WTC11 (cell line): ENCODE measurements at regions not wholly inside any gene's neighbourhood (a gene's known extent, or its start where the extent isn't known, plus 50 kb on each side); places are given as distances from the start of the nearest gene placed in this dataset.

Experiments
- ATAC-seq: fragments of 200-7000 bp; cut with Tn5 transposase; 2 replicates; pipeline ENCODE4 v1.10.0; 2021; ENCODE audit warnings: mild to moderate bottlenecking, moderate library complexity
- CTCF ChIA-PET: fragments of 300-600 bp; sonication (Branson Sonifier 250); formaldehyde crosslinking; loops from one replicate; lab custom pipeline; 2021; ENCODE audit warnings: antibody characterized with exemption; lab: Charles Lee
- POLR2A ChIA-PET: fragments of 350-600 bp; sonication (Branson Sonifier 250); formaldehyde crosslinking; loops from one replicate; lab custom pipeline; 2021; ENCODE audit warnings: antibody characterized with exemption; lab: Charles Lee
- DNase-seq: peaks from one replicate; pipeline ENCODE4 v3.0.0; 2021; ENCODE audit warnings: low spot score
- H3K27ac Mint-ChIP-seq: 2 replicates; pipeline ENCODE4 v1.8.0; 2021; ENCODE audit warnings: mixed read lengths
- H3K27me3 Mint-ChIP-seq: 2 replicates; pipeline ENCODE4 v1.8.0; 2021; ENCODE audit warnings: low read depth, mild to moderate bottlenecking, moderate library complexity, mixed read lengths
- H3K36me3 Mint-ChIP-seq: 2 replicates; pipeline ENCODE4 v1.8.0; 2021; ENCODE audit warnings: mixed read lengths
- H3K4me1 Mint-ChIP-seq: 2 replicates; pipeline ENCODE4 v1.8.0; 2022; ENCODE audit warnings: mixed read lengths
- H3K4me3 Mint-ChIP-seq: 2 replicates; pipeline ENCODE4 v1.8.0; 2021; ENCODE audit warnings: mild to moderate bottlenecking, moderate library complexity, mixed read lengths
- H3K9me3 Mint-ChIP-seq: 2 replicates; pipeline ENCODE4 v1.8.0; 2021; ENCODE audit warnings: mixed read lengths
- AFF4 ChIP-seq: sonication (generic); formaldehyde crosslinking; IDR thresholded peaks from 2 replicates; pipeline ENCODE4 v1.8.1; 2023; ENCODE audit warnings: mild to moderate bottlenecking, missing genetic modification reagents, borderline replicate concordance
- ATF1 ChIP-seq: sonication (generic); formaldehyde crosslinking; IDR thresholded peaks from 2 replicates; pipeline ENCODE4 v1.8.1; 2023; ENCODE audit warnings: mild to moderate bottlenecking, moderate library complexity, missing genetic modification reagents
- ELF4 ChIP-seq: sonication (generic); formaldehyde crosslinking; IDR thresholded peaks from 2 replicates; pipeline ENCODE4 v1.8.1; 2022; ENCODE audit warnings: low read depth, mild to moderate bottlenecking, moderate library complexity, missing genetic modification reagents
- ERG ChIP-seq: fragments of 250-450 bp; sonication (Bioruptor Pico); IDR thresholded peaks from 2 replicates; pipeline ENCODE4 v1.8.0; 2021; ENCODE audit warnings: mild to moderate bottlenecking
- FOXJ3 ChIP-seq: sonication (generic); formaldehyde crosslinking; IDR thresholded peaks from 2 replicates; pipeline ENCODE4 v1.9.0; 2021; ENCODE audit warnings: missing genetic modification reagents, mild to moderate bottlenecking, borderline replicate concordance
- FOXP1 ChIP-seq: sonication (generic); formaldehyde crosslinking; IDR thresholded peaks from 2 replicates; pipeline ENCODE4 v1.8.0; 2022; ENCODE audit warnings: missing genetic modification reagents, mild to moderate bottlenecking, moderate library complexity, borderline replicate concordance
- GABPB1 ChIP-seq: sonication (generic); formaldehyde crosslinking; IDR thresholded peaks from 2 replicates; pipeline ENCODE4 v1.8.1; 2023; ENCODE audit warnings: mild to moderate bottlenecking, missing genetic modification reagents
- HMGXB4 ChIP-seq: sonication (generic); formaldehyde crosslinking; IDR thresholded peaks from 2 replicates; pipeline ENCODE4 v1.8.1; 2023; ENCODE audit warnings: mild to moderate bottlenecking, moderate library complexity, missing genetic modification reagents
- MXD4 ChIP-seq: fragments of 250-450 bp; sonication (Bioruptor Pico); IDR thresholded peaks from 2 replicates; pipeline ENCODE4 v1.8.0; 2021; ENCODE audit warnings: mild to moderate bottlenecking, moderate library complexity, borderline replicate concordance
- NFE2L1 ChIP-seq: sonication (generic); formaldehyde crosslinking; IDR thresholded peaks from 2 replicates; pipeline ENCODE4 v1.8.1; 2023; ENCODE audit warnings: missing genetic modification reagents
- PRRX2 ChIP-seq: fragments of 250-450 bp; sonication (Bioruptor Pico); IDR thresholded peaks from 2 replicates; pipeline ENCODE4 v1.8.0; 2021; ENCODE audit warnings: mild to moderate bottlenecking
- TCF7 ChIP-seq: sonication (generic); formaldehyde crosslinking; IDR thresholded peaks from 2 replicates; pipeline ENCODE4 v1.8.0; 2022; ENCODE audit warnings: mild to moderate bottlenecking, low read depth, missing genetic modification reagents, moderate library complexity
- TP53 ChIP-seq: sonication (generic); formaldehyde crosslinking; IDR thresholded peaks from 2 replicates; pipeline ENCODE4 v1.8.1; 2023; ENCODE audit warnings: mild to moderate bottlenecking, missing genetic modification reagents
- ZNF232 ChIP-seq: sonication (generic); formaldehyde crosslinking; IDR thresholded peaks from 2 replicates; pipeline ENCODE4 v1.8.0; 2022; ENCODE audit warnings: mild to moderate bottlenecking, missing genetic modification reagents
- ZNF263 ChIP-seq: sonication (generic); formaldehyde crosslinking; IDR thresholded peaks from 2 replicates; pipeline ENCODE4 v1.8.1; 2022; ENCODE audit warnings: low read depth, mild to moderate bottlenecking, moderate library complexity, missing genetic modification reagents
- ZNF396 ChIP-seq: fragments of 250-450 bp; sonication (Bioruptor Pico); IDR thresholded peaks from 2 replicates; pipeline ENCODE4 v1.8.0; 2021; ENCODE audit warnings: mild to moderate bottlenecking, moderate library complexity, borderline replicate concordance
- ZNF671 ChIP-seq: fragments of 250-450 bp; sonication (Bioruptor Pico); IDR thresholded peaks from 2 replicates; pipeline ENCODE4 v1.8.0; 2021; ENCODE audit warnings: mild to moderate bottlenecking
- TF ChIP-seq, protein P1 (sequence below): sonication (generic); formaldehyde crosslinking; IDR thresholded peaks from 2 replicates; pipeline ENCODE4 v1.8.1; 2022; ENCODE audit warnings: low read depth, missing genetic modification reagents, borderline replicate concordance

DNA sequence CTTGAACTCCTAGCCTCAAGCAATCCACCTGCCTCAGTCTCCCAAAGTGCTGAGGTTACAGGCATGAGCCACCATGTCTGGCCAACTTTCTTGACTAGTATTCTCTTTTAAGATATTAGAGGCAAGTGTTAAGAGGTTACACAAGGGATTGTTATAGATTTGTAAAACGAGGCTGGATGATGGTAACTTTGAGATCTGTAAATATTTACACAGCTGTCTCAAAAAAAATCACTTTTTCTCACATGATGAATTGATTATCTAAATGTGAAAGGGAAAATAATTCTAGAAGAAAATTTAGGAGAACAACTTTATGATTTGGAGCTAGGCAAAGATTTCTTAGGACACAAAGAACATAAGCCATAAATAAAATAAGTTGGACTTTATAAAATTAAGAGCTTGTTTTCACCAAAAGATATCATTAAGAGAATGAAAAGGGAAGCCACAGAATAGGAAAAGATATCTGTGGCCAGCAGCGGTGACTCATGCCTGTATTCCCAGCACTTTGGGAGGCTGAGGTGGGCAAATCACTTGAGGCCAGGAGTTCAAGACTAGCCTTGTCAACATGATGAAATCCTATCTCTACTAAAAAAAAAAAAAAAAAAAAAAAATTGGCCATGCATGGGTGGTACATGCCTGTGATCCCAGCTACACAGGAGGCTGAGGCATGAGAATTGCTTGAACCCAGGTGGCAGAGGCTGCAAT is 77.4 kb downstream of the BBS10 start:
- H3K9me3 Mint-ChIP-seq, result 0 out of 2 replicates have a peak, but pooled peaks cover 2% of the 10 kb centered on the region
- H3K27ac Mint-ChIP-seq, result no peak overlapping the region
- DNase-seq (no peak), ATAC-seq (no peak)
- H3K4me1 Mint-ChIP-seq, result 0 out of 2 replicates have a peak, but pooled peaks cover 3% of the 10 kb centered on the region
- no peak overlapping the region for H3K4me3 Mint-ChIP-seq
- H3K36me3 Mint-ChIP-seq, result no peaks in the 10 kb centered on the region
- ChIA-PET POLR2A (no interaction called here), CTCF (interaction anchor here (0.7 to 0.9 kb wide), 2 partner anchors 190 to 785 kb away, joined by 3 to 4 read pairs; no protein-coding TSS in a partner anchor)
- no peak for TF ChIP-seq ERG
- TF ChIP-seq FOXJ3 (CRISPR knock-in tag), result no peak
- TF ChIP-seq TP53, result no peak
- TF ChIP-seq GABPB1 (CRISPR knock-in tag), result no peak
- no peaks in the 10 kb centered on the region for H3K27me3 Mint-ChIP-seq

DNA sequence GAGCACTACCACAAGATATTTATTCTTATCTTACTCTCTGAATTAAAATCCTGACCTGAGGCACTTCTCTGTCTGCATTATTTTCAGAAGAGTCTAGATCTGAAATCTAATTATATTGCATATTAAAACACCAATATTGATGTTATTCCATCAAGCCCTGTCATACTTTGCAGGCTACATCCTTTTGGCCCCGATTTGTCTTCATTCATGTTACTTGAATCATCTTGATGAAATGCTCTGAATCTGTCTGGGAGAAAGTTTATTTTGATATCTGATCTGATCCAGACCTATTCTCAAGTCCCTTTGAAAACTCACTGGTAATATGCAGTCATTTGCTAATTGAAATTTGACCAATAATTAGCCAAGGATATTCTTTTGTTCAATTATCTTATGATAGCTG is 79.9 kb downstream of the BBS10 start:
- H3K4me1 Mint-ChIP-seq, result peaks cover 9% of the 10 kb centered on the region; the same call in 1 of the 2 replicates
- H3K9me3 Mint-ChIP-seq, result peaks cover 14% of the 10 kb centered on the region
- ChIA-PET CTCF (no interaction called here), POLR2A (no interaction called here)
- TF ChIP-seq NFE2L1 (CRISPR knock-in tag) (no peak), HMGXB4 (no peak), ZNF671 (no peak), ZNF232 (CRISPR knock-in tag) (no peak), TCF7 (CRISPR knock-in tag) (no peak), MXD4 (CRISPR knock-in tag) (no peak), FOXJ3 (CRISPR knock-in tag) (no peak), ATF1 (no peak), PRRX2 (CRISPR knock-in tag) (no peak), ZNF396 (CRISPR knock-in tag) (no peak), ELF4 (CRISPR knock-in tag) (no peak), FOXP1 (no peak), ZNF263 (CRISPR knock-in tag) (no peak), AFF4 (no peak)
- TF ChIP-seq, protein P1, sequence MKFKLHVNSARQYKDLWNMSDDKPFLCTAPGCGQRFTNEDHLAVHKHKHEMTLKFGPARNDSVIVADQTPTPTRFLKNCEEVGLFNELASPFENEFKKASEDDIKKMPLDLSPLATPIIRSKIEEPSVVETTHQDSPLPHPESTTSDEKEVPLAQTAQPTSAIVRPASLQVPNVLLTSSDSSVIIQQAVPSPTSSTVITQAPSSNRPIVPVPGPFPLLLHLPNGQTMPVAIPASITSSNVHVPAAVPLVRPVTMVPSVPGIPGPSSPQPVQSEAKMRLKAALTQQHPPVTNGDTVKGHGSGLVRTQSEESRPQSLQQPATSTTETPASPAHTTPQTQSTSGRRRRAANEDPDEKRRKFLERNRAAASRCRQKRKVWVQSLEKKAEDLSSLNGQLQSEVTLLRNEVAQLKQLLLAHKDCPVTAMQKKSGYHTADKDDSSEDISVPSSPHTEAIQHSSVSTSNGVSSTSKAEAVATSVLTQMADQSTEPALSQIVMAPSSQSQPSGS, result no peak
- DNase-seq, result no peak
- ATAC-seq, result no peak
- H3K27ac Mint-ChIP-seq, result no peak overlapping the region
- peaks cover 8% of the 10 kb centered on the region for H3K36me3 Mint-ChIP-seq
- H3K4me3 Mint-ChIP-seq, result no peak overlapping the region
- no peaks in the 10 kb centered on the region for H3K27me3 Mint-ChIP-seq
